ENCODE measurements at regions not wholly inside any gene's neighbourhood (a gene's known extent, or its start where the extent isn't known, plus 50 kb on each side); places are given as distances from the start of the nearest gene placed in this dataset.

DNA sequence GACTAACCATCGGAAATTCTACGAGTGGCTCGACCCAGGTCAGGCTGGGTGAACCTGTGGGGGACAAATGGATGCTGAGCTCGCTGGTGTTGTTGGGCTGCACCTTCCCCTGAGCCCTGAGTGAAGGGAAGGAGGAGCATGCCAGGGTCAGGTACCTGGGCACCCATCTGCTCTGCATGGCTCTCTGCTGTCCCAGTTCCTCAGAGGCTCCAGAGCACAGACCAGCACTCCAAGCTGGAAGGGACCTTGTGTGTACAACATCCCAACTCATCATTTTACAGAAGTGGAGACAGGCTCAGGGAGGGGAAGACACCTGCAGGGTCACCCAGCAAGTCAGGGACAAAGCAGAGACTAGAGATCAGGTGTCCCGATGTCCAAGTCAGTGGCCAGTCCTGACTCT, 84.9 kb upstream of the NLRP1 start:
- no peak for ATAC-seq
- Histone ChIP-seq H3K27ac (no peak overlapping the region), H3K4me1 (no peaks in the 10 kb centered on the region), H3K36me3 (no peaks in the 10 kb centered on the region), H3K4me3 (no peak overlapping the region), H3K27me3 (peaks cover 20% of the 10 kb centered on the region), H3K9me3 (no peaks in the 10 kb centered on the region)
- intact Hi-C loops (cut with DNase I) = no loop called here
- TF ChIP-seq, protein P1, sequence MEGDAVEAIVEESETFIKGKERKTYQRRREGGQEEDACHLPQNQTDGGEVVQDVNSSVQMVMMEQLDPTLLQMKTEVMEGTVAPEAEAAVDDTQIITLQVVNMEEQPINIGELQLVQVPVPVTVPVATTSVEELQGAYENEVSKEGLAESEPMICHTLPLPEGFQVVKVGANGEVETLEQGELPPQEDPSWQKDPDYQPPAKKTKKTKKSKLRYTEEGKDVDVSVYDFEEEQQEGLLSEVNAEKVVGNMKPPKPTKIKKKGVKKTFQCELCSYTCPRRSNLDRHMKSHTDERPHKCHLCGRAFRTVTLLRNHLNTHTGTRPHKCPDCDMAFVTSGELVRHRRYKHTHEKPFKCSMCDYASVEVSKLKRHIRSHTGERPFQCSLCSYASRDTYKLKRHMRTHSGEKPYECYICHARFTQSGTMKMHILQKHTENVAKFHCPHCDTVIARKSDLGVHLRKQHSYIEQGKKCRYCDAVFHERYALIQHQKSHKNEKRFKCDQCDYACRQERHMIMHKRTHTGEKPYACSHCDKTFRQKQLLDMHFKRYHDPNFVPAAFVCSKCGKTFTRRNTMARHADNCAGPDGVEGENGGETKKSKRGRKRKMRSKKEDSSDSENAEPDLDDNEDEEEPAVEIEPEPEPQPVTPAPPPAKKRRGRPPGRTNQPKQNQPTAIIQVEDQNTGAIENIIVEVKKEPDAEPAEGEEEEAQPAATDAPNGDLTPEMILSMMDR (IDR thresholded peaks at IDR 0.05) = no peak
- no peak for DNase-seq

DNA sequence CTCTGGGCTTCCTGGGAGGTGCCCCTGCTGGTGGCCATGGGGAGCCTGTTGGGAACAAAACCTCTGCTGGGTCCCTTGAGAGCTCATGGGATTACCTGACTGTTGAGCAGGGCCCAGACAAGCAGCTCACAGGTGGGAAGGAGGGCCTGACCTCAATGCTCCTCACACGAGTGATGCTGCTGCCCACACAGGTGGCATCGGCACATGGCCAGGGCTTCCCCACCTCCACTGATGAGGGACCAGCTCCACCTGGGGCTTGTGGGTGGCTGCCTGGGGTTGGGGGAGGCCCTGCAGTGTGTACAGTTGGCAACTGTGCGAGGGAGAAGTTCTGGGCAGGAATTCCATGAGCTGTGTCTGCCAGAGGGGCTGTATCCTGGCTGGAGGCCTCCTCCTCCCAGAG, 87.8 kb upstream of the NLRP1 start:
- H3K36me3 ChIP-seq = no peaks in the 10 kb centered on the region
- intact Hi-C loops (cut with DNase I) = no loop called here
- ATAC-seq = no peak

DNA sequence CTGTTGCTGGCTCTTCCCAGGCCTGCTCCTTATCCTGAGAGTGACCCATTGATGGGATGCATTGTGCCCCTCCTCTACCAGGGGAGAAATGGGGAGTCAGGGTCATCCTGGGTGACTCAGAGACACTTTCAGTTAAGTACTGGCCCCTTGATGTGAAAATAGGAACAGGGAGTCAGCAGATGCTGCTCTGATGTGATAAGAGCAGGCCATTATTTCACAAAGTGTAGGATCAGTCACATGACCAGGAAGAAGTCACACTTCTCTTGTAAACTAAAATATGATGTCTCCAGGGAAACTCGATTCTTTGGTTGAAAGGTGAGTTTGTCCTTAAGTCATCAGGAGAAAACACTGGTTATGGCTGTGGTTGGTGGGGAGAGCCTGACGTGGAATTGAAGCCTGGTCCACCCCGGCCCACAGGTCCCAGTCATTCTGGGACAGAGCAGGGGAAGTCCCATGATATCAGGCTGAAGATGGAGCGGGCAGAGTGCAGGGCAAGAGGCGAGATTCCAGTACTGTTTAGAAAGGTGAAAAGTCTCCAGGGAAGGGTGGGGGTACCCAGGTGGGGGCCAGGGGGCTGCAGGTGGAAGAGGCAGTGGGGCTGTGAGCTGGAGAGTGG, 88.6 kb upstream of the NLRP1 start:
- ATAC-seq = peak; percentile 48
- H3K27me3 ChIP-seq = peaks cover 11% of the 10 kb centered on the region
- intact Hi-C loops (cut with DNase I) = no loop called here
- H3K9me3 ChIP-seq = no peaks in the 10 kb centered on the region
- no peak overlapping the region for H3K4me3 ChIP-seq
- no peaks in the 10 kb centered on the region for H3K36me3 ChIP-seq
- H3K4me1 ChIP-seq = no peaks in the 10 kb centered on the region
- TF ChIP-seq, protein P1 (IDR thresholded peaks at IDR 0.05) = no peak
- no peak overlapping the region for H3K27ac ChIP-seq
- DNase-seq = no peak

More for the DNA sequence above, 87.8 kb upstream of the NLRP1 start:
- H3K27me3 ChIP-seq = peaks cover 19% of the 10 kb centered on the region
- no peak for DNase-seq
- H3K4me1 ChIP-seq = no peaks in the 10 kb centered on the region
- no peak overlapping the region for H3K27ac ChIP-seq
- H3K4me3 ChIP-seq = no peak overlapping the region
- TF ChIP-seq, protein P1 (IDR thresholded peaks at IDR 0.05) = no peak
- no peaks in the 10 kb centered on the region for H3K9me3 ChIP-seq

DNA sequence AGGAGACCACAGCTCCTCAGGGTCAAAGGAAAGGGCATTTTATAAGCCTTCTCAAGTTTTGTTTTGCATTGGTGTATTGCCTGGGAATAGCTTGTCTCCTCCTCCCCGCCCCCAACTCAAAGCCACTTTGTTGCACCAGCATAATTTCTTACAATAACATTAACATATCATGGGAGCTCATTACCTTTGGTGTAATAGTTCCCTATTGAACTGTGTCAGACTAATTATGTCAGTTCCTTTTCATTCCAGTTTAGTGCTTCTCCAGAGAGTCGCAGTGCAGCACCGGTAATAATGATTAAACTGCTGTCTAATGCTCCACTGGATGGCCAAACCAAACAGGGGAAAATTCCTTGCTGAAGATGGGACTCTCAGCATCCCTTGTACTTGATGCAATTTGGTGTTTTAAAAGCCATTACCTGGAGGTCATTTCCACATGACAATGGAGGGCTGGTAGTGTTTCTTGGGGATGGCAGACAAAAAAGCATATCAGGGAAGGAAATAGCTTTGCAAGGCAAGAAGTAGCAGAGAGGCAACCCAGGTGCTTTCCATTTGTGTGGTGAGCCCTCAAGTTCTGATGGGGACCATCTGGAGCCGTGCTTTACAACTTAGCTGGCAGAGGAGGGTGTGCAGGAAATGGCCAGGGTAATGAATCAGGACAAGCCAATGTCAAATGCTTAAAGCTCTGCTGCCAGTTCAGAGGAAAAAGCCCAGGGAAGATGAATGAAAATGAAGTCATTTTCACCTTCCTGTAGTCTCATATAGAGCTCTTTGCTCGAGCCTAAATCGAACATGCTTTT, 91.5 kb upstream of the NLRP1 start:
- ATAC-seq (no peak), DNase-seq (no peak)
- no peak overlapping the region for H3K4me3 ChIP-seq
- no peak overlapping the region for H3K27ac ChIP-seq
- H3K36me3 ChIP-seq = no peaks in the 10 kb centered on the region
- H3K27me3 ChIP-seq = no peaks in the 10 kb centered on the region
- H3K9me3 ChIP-seq = no peaks in the 10 kb centered on the region
- TF ChIP-seq, protein P1 (IDR thresholded peaks at IDR 0.05) = no peak
- H3K4me1 ChIP-seq = no peaks in the 10 kb centered on the region
- intact Hi-C loops (cut with DNase I) = no loop called here

DNA sequence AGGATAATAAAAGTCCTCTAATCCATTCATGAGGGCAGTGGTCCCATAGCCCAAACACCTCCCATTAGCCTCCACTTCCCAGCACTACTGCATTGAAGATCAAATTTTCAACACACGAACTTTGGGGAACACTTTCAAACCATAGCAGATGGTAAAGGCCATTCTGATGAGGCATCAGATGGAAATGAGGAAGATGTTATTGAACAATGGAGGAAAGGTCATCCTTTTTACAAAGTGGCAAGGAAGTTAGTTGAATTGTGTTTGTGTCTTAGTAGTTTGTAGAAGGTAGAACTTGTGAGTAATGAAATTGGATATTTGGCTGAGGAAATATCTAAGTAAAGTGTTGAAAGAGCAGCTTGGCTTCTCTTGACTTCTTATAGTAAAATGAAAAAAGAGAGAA, 93.3 kb upstream of the NLRP1 start:
- no peaks in the 10 kb centered on the region for H3K4me1 ChIP-seq
- intact Hi-C loops (cut with DNase I) = no loop called here
- DNase-seq (no peak), ATAC-seq (peak; percentile 54)
- no peak overlapping the region for H3K4me3 ChIP-seq
- no peaks in the 10 kb centered on the region for H3K9me3 ChIP-seq
- H3K27ac ChIP-seq = no peak overlapping the region
- TF ChIP-seq, protein P1 (IDR thresholded peaks at IDR 0.05) = no peak
- H3K36me3 ChIP-seq = no peaks in the 10 kb centered on the region
- peaks cover 5% of the 10 kb centered on the region for H3K27me3 ChIP-seq
